DND-41 (cell line): ENCODE measurements at regions not wholly inside any gene's neighbourhood (a gene's known extent, or its start where the extent isn't known, plus 50 kb on each side); places are given as distances from the start of the nearest gene placed in this dataset.

Source experiments
- CTCF ChIP-seq: IDR thresholded peaks from 2 replicates; pipeline ENCODE4 v1.5.1; 2012; ENCODE audit warnings: borderline replicate concordance, low read length, moderate library complexity, mild to moderate bottlenecking; ENCODE audit not compliant: poor library complexity, severe bottlenecking; ENCODE audit errors: extremely low read depth
- EZH2 ChIP-seq: IDR thresholded peaks from 3 replicates; pipeline ENCODE4 v1.6.1; 2012; ENCODE audit warnings: borderline replicate concordance, low read depth, mild to moderate bottlenecking, moderate library complexity, low read length, inconsistent platforms; ENCODE audit not compliant: severe bottlenecking

- no peak for TF ChIP-seq CTCF
- no peak for TF ChIP-seq EZH2
These were observed 220.6 kb upstream of the FOXK1 start for GRCh38 chr7:4461531-4461930.
